Uterus (tissue), 3 donors: ENCODE measurements at regions not wholly inside any gene's neighbourhood (a gene's known extent, or its start where the extent isn't known, plus 50 kb on each side); places are given as distances from the start of the nearest gene placed in this dataset.

Experiments used
- DNase-seq, 2 donors: peaks; one replicate each; pipeline ENCODE4 v3.0.0-alpha.2; 2019 to 2020
- H3K27ac ChIP-seq, 2 donors: fragments of 200-600 bp; sonication (generic); 1 replicate in 1 of 2; 2 replicates in 1 of 2; pipeline ENCODE4 v1.5.1; 2016 to 2018
- H3K27me3 ChIP-seq, 2 donors: fragments of 200-600 bp; sonication (generic); one replicate each; pipeline ENCODE4 v1.5.1; 2018 to 2019; ENCODE audit warnings: control low read depth in 1 of 2
- H3K36me3 ChIP-seq, 2 donors: fragments of 200-600 bp; sonication (generic); one replicate each; pipeline ENCODE4 v1.5.1; 2019; ENCODE audit warnings: control low read depth in 1 of 2
- H3K4me1 ChIP-seq, 2 donors: fragments of 200-600 bp; sonication (generic); one replicate each; pipeline ENCODE4 v1.5.1; 2018 to 2019; ENCODE audit warnings: control low read depth in 1 of 2
- H3K4me3 ChIP-seq, 2 donors: fragments of 200-600 bp; sonication (generic); 1 replicate in 1 of 2; 2 replicates in 1 of 2; pipeline ENCODE4 v1.5.1; 2018 to 2019; ENCODE audit warnings: mild to moderate bottlenecking in 1 of 2
- H3K9me3 ChIP-seq, 2 donors: fragments of 200-600 bp; sonication (generic); one replicate each; pipeline ENCODE4 v1.5.1; 2019; ENCODE audit warnings: control low read depth in 1 of 2
- POLR2A ChIP-seq, 2 donors: fragments of 450-650 bp; IDR thresholded peaks; one replicate each; pipeline ENCODE4 v1.6.1; 2016; ENCODE audit warnings: antibody characterized with exemption in 2 of 2, mild to moderate bottlenecking in 1 of 2, moderate library complexity in 1 of 2
- intact Hi-C: fragments of 100-400 bp; cut with DNase I; formaldehyde crosslinking; loops from one replicate; pipeline ENCODE4 v1.15.1; 2023; ENCODE audit warnings: low total_unique reads
- TF ChIP-seq, protein P1 (sequence below), 4 experiments: fragments of 200-600 bp in 2 of 4; fragments of 450-650 bp in 2 of 4; sonication (generic) in 2 of 4; IDR thresholded peaks; one replicate each; pipeline ENCODE4 v1.5.1; 2016 to 2019; ENCODE audit warnings: antibody characterized with exemption in 4 of 4, mild to moderate bottlenecking in 2 of 4, moderate library complexity in 1 of 4
- donor health status: DM: yes; HTN: yes; CAD: no.

DNA sequence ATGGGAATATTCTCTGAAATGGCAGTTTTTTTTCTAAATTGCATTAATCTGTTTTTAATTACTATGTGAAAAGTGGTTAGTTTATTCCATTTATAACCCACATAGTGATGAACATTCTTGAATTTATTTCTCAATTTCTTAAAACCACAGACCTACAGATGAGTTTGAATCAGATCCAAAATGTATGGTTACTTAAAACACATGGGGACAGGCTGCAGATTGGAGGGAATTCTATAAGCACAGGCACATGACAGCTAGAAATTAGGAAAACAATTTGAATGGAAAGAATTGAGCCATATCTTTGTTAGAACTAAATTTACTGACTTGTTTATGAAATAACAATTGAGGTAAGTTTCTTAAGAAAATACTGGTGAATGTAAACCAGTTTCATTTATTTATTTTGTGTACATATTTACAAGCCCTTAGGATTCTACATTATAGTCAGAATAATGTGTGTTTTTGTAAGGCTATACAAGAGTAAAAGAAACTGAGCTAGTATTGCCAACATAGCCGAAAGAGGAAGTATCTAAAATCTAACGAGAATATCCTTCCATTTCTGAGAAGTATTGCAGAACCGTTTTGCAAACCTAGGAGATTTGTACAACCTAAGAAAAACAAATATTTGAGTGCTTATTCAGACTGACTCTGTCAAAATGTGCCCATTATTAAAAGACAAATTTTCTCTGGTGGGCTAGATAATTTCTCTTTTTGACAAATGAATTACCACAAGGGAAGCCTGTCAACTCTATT lies 434.3 kb upstream of the SEMA3D start:
- no peak for DNase-seq
- TF ChIP-seq, protein P1, sequence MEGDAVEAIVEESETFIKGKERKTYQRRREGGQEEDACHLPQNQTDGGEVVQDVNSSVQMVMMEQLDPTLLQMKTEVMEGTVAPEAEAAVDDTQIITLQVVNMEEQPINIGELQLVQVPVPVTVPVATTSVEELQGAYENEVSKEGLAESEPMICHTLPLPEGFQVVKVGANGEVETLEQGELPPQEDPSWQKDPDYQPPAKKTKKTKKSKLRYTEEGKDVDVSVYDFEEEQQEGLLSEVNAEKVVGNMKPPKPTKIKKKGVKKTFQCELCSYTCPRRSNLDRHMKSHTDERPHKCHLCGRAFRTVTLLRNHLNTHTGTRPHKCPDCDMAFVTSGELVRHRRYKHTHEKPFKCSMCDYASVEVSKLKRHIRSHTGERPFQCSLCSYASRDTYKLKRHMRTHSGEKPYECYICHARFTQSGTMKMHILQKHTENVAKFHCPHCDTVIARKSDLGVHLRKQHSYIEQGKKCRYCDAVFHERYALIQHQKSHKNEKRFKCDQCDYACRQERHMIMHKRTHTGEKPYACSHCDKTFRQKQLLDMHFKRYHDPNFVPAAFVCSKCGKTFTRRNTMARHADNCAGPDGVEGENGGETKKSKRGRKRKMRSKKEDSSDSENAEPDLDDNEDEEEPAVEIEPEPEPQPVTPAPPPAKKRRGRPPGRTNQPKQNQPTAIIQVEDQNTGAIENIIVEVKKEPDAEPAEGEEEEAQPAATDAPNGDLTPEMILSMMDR (IDR thresholded peaks at IDR 0.05), result no peak
- no peak for TF ChIP-seq POLR2A (IDR thresholded peaks at IDR 0.05)
- H3K27me3 ChIP-seq, result no peaks in the 10 kb centered on the region
- intact Hi-C loops, result no loop called here
- H3K36me3 ChIP-seq, result no peaks in the 10 kb centered on the region
- H3K4me3 ChIP-seq, result no peak overlapping the region
- no peaks in the 10 kb centered on the region for H3K9me3 ChIP-seq
- H3K4me1 ChIP-seq, result no peaks in the 10 kb centered on the region
- H3K27ac ChIP-seq, result no peak overlapping the region

DNA sequence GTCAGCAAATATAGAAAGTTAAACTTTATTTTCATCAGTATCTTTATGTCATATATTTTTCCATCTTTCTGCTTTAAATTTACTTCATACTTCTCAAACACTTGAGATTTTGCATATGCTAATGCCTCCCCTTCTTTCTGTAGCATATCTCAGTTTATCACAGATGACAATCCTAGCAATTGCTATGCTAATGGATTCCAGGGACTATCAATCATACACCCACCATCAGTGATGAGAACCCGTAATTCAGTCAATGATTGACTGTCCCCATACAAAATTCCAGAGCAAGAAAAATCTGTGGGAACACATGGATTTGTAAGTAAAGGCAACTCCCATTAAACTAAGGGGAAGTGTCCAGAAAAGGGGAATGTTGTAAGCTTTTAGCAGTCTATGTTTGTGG lies 432.4 kb upstream of the SEMA3D start:
- intact Hi-C loops, result loop anchor here (5.0 kb wide), 1 partner anchor 1647 kb away; no protein-coding TSS in a partner anchor
- Histone ChIP-seq H3K27me3 (no peaks in the 10 kb centered on the region), H3K27ac (no peak overlapping the region), H3K36me3 (no peaks in the 10 kb centered on the region), H3K4me1 (no peaks in the 10 kb centered on the region), H3K4me3 (no peak overlapping the region), H3K9me3 (no peaks in the 10 kb centered on the region)
- no peak for DNase-seq
- TF ChIP-seq, protein P1 (IDR thresholded peaks at IDR 0.05), result no peak
- TF ChIP-seq POLR2A (IDR thresholded peaks at IDR 0.05), result no peak

DNA sequence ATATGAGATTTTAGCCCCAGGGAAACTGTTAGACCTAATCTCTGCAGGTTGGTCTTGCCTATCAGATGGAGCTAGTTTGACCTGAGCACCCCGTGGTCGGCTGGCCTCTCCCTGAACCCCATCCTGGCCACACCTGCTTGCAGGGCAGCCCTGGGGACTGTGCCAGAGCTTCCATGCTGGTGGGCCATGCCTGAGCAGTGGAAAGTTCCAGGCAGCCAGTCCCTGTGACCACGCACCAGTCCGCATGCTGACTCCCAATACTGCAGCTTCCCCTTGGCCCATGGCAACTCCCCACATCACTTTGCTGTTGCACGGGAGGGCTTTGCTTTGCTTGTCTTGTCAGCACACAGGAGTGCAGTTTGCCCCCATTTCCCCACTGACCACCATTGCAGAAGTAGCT lies 427.8 kb upstream of the SEMA3D start:
- no peak overlapping the region for H3K27ac ChIP-seq
- H3K4me1 ChIP-seq, result no peaks in the 10 kb centered on the region
- H3K27me3 ChIP-seq, result no peaks in the 10 kb centered on the region
- H3K4me3 ChIP-seq, result no peak overlapping the region
- TF ChIP-seq POLR2A (IDR thresholded peaks at IDR 0.05), result no peak
- TF ChIP-seq, protein P1 (IDR thresholded peaks at IDR 0.05), result no peak
- DNase-seq, result peak in 1 of 2 donors; percentile 12
- intact Hi-C loops, result loop anchor here (5.0 kb wide), 1 partner anchor 1642 kb away; no protein-coding TSS in a partner anchor
- no peaks in the 10 kb centered on the region for H3K36me3 ChIP-seq
- H3K9me3 ChIP-seq, result no peaks in the 10 kb centered on the region

DNA sequence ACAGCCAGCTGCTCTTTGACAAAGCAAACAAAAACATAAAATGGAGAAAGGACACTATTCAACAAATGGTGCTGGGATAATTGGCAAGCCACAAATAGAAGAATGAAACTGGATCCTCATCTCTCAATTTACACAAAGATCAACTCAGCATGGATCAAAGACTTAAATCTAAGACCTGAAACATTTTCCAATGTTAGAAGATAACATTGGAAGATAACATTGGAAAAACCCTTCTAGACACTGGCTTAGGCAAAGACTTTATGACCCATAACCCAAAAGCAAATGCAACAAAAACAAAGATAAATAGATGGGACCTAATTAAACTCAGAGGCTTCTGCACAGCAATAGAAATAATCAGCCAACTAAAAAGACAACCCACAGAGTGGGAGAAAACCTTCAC lies 425.7 kb upstream of the SEMA3D start:
- no peak for TF ChIP-seq POLR2A (IDR thresholded peaks at IDR 0.05)
- TF ChIP-seq, protein P1 (IDR thresholded peaks at IDR 0.05), result no peak
- no peaks in the 10 kb centered on the region for H3K36me3 ChIP-seq
- no peak for DNase-seq
- H3K4me1 ChIP-seq, result no peaks in the 10 kb centered on the region
- no peak overlapping the region for H3K27ac ChIP-seq
- no peaks in the 10 kb centered on the region for H3K9me3 ChIP-seq
- no peak overlapping the region for H3K4me3 ChIP-seq
- no peaks in the 10 kb centered on the region for H3K27me3 ChIP-seq
- intact Hi-C loops, result no loop called here

DNA sequence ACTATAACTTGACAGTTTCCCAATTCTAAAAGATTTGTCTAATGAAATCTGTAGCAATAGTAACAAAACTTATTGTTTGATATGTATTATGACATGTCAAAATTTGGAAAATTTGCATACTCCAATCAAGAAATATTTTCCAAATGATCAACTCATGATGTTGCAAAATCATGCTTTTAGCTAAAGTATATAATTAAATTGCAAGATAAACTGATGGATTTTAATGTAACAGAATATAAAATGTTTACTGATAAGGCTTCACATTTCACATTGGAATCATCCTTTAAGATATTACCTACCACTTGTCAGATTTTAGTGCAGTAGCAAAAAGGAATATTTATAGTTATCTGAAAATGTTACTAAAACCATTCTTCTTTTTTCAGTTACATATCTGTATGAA lies 421.9 kb upstream of the SEMA3D start:
- no peaks in the 10 kb centered on the region for H3K27me3 ChIP-seq
- H3K4me3 ChIP-seq, result no peak overlapping the region
- H3K36me3 ChIP-seq, result no peaks in the 10 kb centered on the region
- no peaks in the 10 kb centered on the region for H3K4me1 ChIP-seq
- TF ChIP-seq, protein P1 (IDR thresholded peaks at IDR 0.05), result no peak
- TF ChIP-seq POLR2A (IDR thresholded peaks at IDR 0.05), result no peak
- intact Hi-C loops, result no loop called here
- DNase-seq, result no peak
- H3K9me3 ChIP-seq, result no peaks in the 10 kb centered on the region
- H3K27ac ChIP-seq, result no peak overlapping the region
